GM12878 (cell line): ENCODE measurements at regions not wholly inside any gene's neighbourhood (a gene's known extent, or its start where the extent isn't known, plus 50 kb on each side); places are given as distances from the start of the nearest gene placed in this dataset.

Source experiments
- ATAC-seq: fragments of 200-7000 bp; cut with Tn5 transposase; 3 replicates; pipeline ENCODE4 v1.9.1; 2020; ENCODE audit warnings: mild to moderate bottlenecking, moderate library complexity
- BruUV-seq: library from RNA; stranded (reverse); fragments of 400-500 nt; replicated peaks from 2 replicates; lab custom pipeline; 2021; lab: Mats Ljungman, UMichigan
- CTCF ChIA-PET: fragments of 300-600 bp; sonication (Branson Sonifier 250); formaldehyde crosslinking; extraction: SDS; loops from one replicate; lab custom pipeline; 2021; ENCODE audit warnings: inconsistent platforms; lab: Yijun Ruan, JAX
- POLR2A ChIA-PET: fragments of 350-600 bp; formaldehyde crosslinking; extraction: SDS; loops from one replicate; lab custom pipeline; 2021; ENCODE audit warnings: inconsistent platforms; lab: Charles Lee
- RAD21 ChIA-PET: fragments of 300-600 bp; sonication (Branson Sonifier 250); formaldehyde crosslinking; loops from one replicate; lab custom pipeline; 2023; ENCODE audit warnings: antibody characterized with exemption; ENCODE audit not compliant: unreplicated experiment; lab: Charles Lee
- SMC1A ChIA-PET: fragments of 300-600 bp; sonication (Branson Sonifier 250); formaldehyde crosslinking; loops from one replicate; lab custom pipeline; 2023; ENCODE audit not compliant: unreplicated experiment, uncharacterized antibody; lab: Charles Lee
- DNase-seq: peaks from one replicate; pipeline ENCODE4 v3.0.0-alpha.2; 2011; ENCODE audit warnings: low read depth, low spot score
- FAIRE-seq: peaks from 3 replicates; lab custom pipeline; 2011; peaks lifted over from hg19 to GRCh38; lab: Jason Lieb, UNC
- H2AFZ ChIP-seq: 2 replicates; pipeline ENCODE4 v1.6.0; 2011; ENCODE audit warnings: low read depth, low read length, control low read depth; ENCODE audit not compliant: control insufficient read depth
- H3K27ac ChIP-seq: 2 replicates; pipeline ENCODE4 v1.5.1; 2011; ENCODE audit warnings: control low read depth; ENCODE audit not compliant: control insufficient read depth, insufficient read depth
- H3K27me3 ChIP-seq, 2 experiments: replicated peaks in 1 of 2; 2 replicates each; pipeline versions ENCODE4 v1.6.0 to v1.6.1; 2011; ENCODE audit warnings: low read length in 1 of 2; ENCODE audit not compliant: control insufficient read depth in 2 of 2, insufficient read depth in 2 of 2
- H3K36me3 ChIP-seq, 2 experiments: 2 replicates each; pipeline ENCODE4 v1.5.1; 2011; ENCODE audit warnings: low read length in 1 of 2; ENCODE audit not compliant: control insufficient read depth in 2 of 2, insufficient read depth in 2 of 2
- H3K4me1 ChIP-seq: 2 replicates; pipeline ENCODE4 v1.6.1; 2011; ENCODE audit warnings: mild to moderate bottlenecking, low read length, moderate library complexity, mixed read lengths; ENCODE audit not compliant: control insufficient read depth, insufficient read depth
- H3K4me2 ChIP-seq: 2 replicates; pipeline ENCODE4 v1.6.0; 2011; ENCODE audit warnings: control low read depth; ENCODE audit not compliant: control insufficient read depth, insufficient read depth
- H3K4me3 ChIP-seq: fragments of 200-600 bp; sonication (generic); 2 replicates; pipeline ENCODE4 v1.5.1; 2016
- H3K79me2 ChIP-seq: 2 replicates; pipeline ENCODE4 v1.6.0; 2011; ENCODE audit warnings: low read length; ENCODE audit not compliant: control insufficient read depth, insufficient read depth
- H3K9ac ChIP-seq: 2 replicates; pipeline ENCODE4 v1.8.0; 2011; ENCODE audit warnings: low read length, control low read depth, mixed read lengths; ENCODE audit not compliant: control insufficient read depth, insufficient read depth
- H3K9me3 ChIP-seq: replicated peaks from 3 replicates; pipeline ENCODE4 v1.5.1; 2011; ENCODE audit warnings: mild to moderate bottlenecking, low read length; ENCODE audit not compliant: control insufficient read depth, insufficient read depth
- H4K20me1 ChIP-seq: 2 replicates; pipeline ENCODE4 v1.6.0; 2011; ENCODE audit not compliant: control insufficient read depth, insufficient read depth
- BCLAF1 ChIP-seq: fragments of 450-650 bp; IDR thresholded peaks from 2 replicates; pipeline ENCODE4 v1.6.1; 2017; ENCODE audit warnings: antibody characterized with exemption, mild to moderate bottlenecking, moderate library complexity
- CHD1 ChIP-seq: IDR thresholded peaks from 2 replicates; pipeline ENCODE4 v1.6.1; 2012; ENCODE audit warnings: low read depth, low read length, improper control_type of control experiment
- CREM ChIP-seq: IDR thresholded peaks from 2 replicates; pipeline ENCODE4 v1.6.1; 2014; ENCODE audit warnings: antibody characterized with exemption, low read depth
- LARP7 ChIP-seq: fragments of 450-650 bp; IDR thresholded peaks from 2 replicates; pipeline ENCODE4 v1.6.1; 2017; ENCODE audit warnings: mild to moderate bottlenecking
- MYC ChIP-seq: IDR thresholded peaks from 2 replicates; pipeline ENCODE4 v1.6.1; 2011; ENCODE audit warnings: mild to moderate bottlenecking, low read length, moderate library complexity, inconsistent platforms; ENCODE audit not compliant: insufficient read depth, insufficient replicate concordance, insufficient read length, severe bottlenecking
- PKNOX1 ChIP-seq: fragments of 450-650 bp; IDR thresholded peaks from 2 replicates; pipeline ENCODE4 v1.6.1; 2016; ENCODE audit warnings: mild to moderate bottlenecking
- SP1 ChIP-seq: IDR thresholded peaks from one replicate; pipeline ENCODE4 v1.6.1; 2011; ENCODE audit warnings: low read depth, low read length
- SREBF1 ChIP-seq: IDR thresholded peaks from 2 replicates; pipeline ENCODE4 v1.6.1; 2012; ENCODE audit warnings: mild to moderate bottlenecking, low read length
- ZBTB40 ChIP-seq: fragments of 450-650 bp; IDR thresholded peaks from 2 replicates; pipeline ENCODE4 v1.6.1; 2016; ENCODE audit warnings: mild to moderate bottlenecking, moderate library complexity, borderline replicate concordance
- WGBS: methylation state at CpG from one replicate; pipeline ENCODE4 v1.1.6; 2016; ENCODE audit warnings: low lambda C conversion rate; ENCODE audit not compliant: insufficient replicate concordance, insufficient coverage; ENCODE audit errors: missing lambda C conversion rate; 5-methylcytosine and 5-hydroxymethylcytosine counted together
- in situ Hi-C: fragments of 300-500 bp; cut with MboI; formaldehyde crosslinking; loops from 9 replicates; pipeline ENCODE4 v1.14.3; 2018; ENCODE audit warnings: mixed read lengths
- intact Hi-C: fragments of 100-400 bp; cut with micrococcal nuclease; formaldehyde crosslinking; loops from one replicate; pipeline ENCODE4 v1.14.2; 2022; ENCODE audit not compliant: unreplicated experiment
- TF ChIP-seq, protein P1 (sequence below): IDR thresholded peaks from 2 replicates; pipeline ENCODE4 v1.6.1; 2012; ENCODE audit warnings: improper control_type of control experiment, low read depth, low read length; ENCODE audit not compliant: insufficient replicate concordance

GRCh38 chr18:76580288-76580962, 85.4 kb upstream of the ZNF516 start:
- intact Hi-C loops = no loop called here
- FAIRE-seq (no peak), DNase-seq (no peak), ATAC-seq (no peak)
- H3K27ac ChIP-seq = no peak overlapping the region
- no peak overlapping the region for H3K4me2 ChIP-seq
- POLR2A ChIA-PET = no interaction called here
- RAD21 ChIA-PET = no interaction called here
- BruUV-seq = no TSS peak
- SMC1A ChIA-PET = no interaction called here
- no peaks in the 10 kb centered on the region for H3K79me2 ChIP-seq
- H3K27me3 ChIP-seq = peaks cover 0 to 2% of the 10 kb centered on the region in 2 experiments; a peak in 3 of 4 replicates
- no peak overlapping the region for H3K4me3 ChIP-seq
- no peaks in the 10 kb centered on the region for H3K4me1 ChIP-seq
- no peak overlapping the region for H3K9ac ChIP-seq
- WGBS = 18% methylated on average over 13 of the region's 17 CpGs
- no peaks in the 10 kb centered on the region for H3K9me3 ChIP-seq
- in situ Hi-C loops = no loop called here
- CTCF ChIA-PET = no interaction called here
- H3K36me3 ChIP-seq = no peaks in the 10 kb centered on the region
- no peak overlapping the region for H2AFZ ChIP-seq
- no peaks in the 10 kb centered on the region for H4K20me1 ChIP-seq
- no peak for TF ChIP-seq SP1
- TF ChIP-seq CREM = no peak
- TF ChIP-seq ZBTB40 = no peak
- TF ChIP-seq SREBF1 = no peak
- TF ChIP-seq MYC = no peak
- TF ChIP-seq, protein P1, sequence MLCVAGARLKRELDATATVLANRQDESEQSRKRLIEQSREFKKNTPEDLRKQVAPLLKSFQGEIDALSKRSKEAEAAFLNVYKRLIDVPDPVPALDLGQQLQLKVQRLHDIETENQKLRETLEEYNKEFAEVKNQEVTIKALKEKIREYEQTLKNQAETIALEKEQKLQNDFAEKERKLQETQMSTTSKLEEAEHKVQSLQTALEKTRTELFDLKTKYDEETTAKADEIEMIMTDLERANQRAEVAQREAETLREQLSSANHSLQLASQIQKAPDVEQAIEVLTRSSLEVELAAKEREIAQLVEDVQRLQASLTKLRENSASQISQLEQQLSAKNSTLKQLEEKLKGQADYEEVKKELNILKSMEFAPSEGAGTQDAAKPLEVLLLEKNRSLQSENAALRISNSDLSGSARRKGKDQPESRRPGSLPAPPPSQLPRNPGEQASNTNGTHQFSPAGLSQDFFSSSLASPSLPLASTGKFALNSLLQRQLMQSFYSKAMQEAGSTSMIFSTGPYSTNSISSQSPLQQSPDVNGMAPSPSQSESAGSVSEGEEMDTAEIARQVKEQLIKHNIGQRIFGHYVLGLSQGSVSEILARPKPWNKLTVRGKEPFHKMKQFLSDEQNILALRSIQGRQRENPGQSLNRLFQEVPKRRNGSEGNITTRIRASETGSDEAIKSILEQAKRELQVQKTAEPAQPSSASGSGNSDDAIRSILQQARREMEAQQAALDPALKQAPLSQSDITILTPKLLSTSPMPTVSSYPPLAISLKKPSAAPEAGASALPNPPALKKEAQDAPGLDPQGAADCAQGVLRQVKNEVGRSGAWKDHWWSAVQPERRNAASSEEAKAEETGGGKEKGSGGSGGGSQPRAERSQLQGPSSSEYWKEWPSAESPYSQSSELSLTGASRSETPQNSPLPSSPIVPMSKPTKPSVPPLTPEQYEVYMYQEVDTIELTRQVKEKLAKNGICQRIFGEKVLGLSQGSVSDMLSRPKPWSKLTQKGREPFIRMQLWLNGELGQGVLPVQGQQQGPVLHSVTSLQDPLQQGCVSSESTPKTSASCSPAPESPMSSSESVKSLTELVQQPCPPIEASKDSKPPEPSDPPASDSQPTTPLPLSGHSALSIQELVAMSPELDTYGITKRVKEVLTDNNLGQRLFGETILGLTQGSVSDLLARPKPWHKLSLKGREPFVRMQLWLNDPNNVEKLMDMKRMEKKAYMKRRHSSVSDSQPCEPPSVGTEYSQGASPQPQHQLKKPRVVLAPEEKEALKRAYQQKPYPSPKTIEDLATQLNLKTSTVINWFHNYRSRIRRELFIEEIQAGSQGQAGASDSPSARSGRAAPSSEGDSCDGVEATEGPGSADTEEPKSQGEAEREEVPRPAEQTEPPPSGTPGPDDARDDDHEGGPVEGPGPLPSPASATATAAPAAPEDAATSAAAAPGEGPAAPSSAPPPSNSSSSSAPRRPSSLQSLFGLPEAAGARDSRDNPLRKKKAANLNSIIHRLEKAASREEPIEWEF = no peak
- TF ChIP-seq LARP7 = no peak
- no peak for TF ChIP-seq BCLAF1
- no peak for TF ChIP-seq PKNOX1
- no peak for TF ChIP-seq CHD1
